GM18870 (cell line): ENCODE measurements at regions not wholly inside any gene's neighbourhood (a gene's known extent, or its start where the extent isn't known, plus 50 kb on each side); places are given as distances from the start of the nearest gene placed in this dataset.
"Not testable (repeated sequence)": the region's sequence is repeated elsewhere in the genome, so short reads cannot be mapped to it uniquely, and the experiment has no call there.

ENCODE experiments used
- ATAC-seq: cut with Tn5 transposase; IDR thresholded peaks from one replicate; pipeline ENCODE4 v1.9.1; 2021; ENCODE audit warnings: moderate library complexity; ENCODE audit not compliant: unreplicated experiment

DNA sequence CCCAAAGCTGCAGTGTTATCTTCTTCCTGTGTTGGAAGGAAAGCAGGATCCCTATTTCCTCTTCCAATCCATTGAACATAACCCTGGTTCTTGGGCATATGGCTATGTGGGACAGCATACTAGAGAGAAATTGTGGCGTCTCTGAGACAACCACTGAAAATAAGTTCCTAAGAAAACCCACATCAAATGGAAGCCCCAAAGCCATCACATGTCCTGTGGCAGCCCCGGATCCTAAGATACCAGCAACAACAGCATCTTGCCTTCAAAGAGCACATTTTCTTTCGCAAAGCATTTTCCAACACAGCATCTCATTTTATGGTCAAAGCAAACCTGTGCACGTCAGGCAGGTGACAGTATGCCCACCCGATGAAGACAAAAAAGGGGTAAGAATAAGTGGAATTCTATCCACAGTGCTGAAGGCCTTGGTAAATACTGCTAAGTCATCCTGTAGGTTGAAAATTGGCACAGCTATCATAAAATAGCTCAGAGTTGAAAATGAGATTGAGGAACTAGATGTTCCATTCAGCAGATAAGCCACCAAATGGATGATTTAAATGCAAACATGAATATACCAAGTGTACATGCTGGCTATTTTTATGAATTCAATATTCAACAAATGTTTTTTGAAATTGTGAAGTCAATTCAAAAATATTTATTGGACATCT lies 232.2 kb downstream of the DLEU7 start:
- no peak for ATAC-seq

DNA sequence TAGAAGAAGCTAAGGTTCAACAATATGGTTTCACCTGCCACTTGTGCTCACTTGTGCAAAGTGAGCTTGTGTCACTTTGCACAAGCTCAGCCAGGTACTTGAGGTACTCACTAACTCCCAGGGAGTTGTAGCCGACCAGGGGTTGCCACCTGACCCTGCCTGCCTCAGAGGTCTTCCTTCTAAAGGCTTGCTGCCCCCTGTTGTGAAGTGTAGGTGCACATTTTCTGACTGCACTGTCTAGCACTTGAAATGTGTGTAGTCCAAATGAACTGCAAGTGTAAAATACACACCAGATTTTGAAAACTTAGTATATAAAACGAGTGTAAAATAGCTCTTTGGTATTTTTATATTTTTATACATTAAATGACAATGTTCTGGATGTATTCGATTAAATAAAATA lies 230.8 kb downstream of the DLEU7 start:
- ATAC-seq, result no peak

DNA sequence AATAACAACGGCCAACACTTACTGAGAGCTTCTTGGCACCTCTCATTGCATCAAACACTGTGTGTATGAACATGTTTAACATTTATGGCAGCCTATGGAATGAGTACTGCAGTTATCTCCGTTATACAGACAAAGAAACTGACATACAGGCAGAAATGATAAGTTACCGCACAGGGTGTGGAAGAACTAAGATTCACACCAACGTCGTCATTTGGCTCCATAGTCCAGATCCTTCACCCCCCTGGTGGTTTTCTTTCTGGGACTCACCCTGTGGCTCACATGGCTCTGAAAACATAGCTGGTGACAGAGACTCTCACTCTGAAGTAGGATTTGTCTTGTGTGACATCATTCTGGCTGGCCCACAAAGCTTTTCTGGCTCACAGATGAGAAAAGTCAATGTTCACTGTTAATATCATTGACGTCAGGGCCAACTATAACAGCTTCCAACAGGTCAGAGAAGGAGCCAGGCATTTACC lies 230.1 kb downstream of the DLEU7 start:
- no peak for ATAC-seq

DNA sequence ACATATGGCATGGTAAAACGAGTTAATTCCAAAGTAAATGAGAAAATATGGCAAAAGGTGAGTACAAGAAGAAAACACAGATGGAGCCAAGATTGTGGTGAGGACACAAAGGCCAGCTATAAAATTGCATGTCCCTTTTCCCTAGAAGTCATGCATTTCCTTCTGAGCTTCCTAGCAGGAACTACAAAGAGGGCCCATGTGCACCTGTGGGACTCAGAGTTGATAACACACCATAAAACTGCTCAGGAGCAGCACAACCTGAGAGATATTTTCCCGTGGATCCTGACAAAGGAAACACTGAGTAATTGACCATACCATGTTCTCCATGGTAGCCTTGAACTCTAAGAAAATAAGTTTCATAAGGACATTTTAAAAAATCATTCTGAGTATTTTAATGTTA lies 228.3 kb downstream of the DLEU7 start:
- ATAC-seq, result no peak

DNA sequence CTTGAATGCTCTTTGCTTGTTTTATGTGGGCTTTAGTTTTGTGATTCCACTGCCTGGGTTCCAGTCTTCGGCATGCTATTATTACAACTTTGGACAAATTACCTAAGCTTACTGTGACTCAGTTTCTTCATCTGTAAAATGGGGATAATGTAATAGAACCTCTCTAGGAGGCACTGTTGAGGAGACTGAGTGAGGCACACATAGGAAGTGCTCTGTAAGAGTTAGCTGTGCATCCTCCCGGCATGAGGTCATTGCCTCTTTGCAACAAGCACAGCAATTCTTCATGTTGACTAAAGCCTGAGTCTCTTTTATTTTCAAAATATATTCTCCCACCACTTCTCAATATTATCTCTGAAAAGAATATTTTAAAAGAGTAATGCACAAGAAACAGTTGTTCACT lies 227.4 kb downstream of the DLEU7 start:
- ATAC-seq, result no peak

DNA sequence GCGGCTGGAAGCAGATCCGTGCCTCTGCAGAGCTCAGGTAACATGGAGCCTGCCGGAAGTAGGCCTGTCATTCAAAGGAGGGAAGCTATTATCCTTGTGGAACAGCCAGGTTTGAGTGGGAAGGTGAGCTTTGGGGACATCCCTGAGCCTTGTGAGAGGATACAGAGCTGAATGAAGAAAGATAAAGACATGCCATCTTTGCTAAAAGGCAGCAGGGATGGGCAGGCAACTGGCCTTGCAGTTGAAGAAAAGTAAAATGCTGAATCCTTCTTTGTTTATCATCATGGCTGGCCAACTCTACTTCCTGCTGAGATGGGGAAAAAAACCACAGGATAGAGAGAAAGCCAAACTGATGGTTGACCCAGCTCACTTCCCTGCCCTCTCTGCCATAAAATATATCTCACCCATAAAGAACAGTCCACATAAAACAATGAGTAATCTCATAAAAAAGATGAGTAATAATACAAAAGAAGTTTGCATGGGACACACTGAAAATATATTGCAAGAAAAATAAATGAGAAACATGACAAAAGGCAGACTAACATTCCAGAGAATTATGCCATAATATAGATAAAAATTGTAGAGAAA lies 226.3 kb downstream of the DLEU7 start:
- no peak for ATAC-seq

DNA sequence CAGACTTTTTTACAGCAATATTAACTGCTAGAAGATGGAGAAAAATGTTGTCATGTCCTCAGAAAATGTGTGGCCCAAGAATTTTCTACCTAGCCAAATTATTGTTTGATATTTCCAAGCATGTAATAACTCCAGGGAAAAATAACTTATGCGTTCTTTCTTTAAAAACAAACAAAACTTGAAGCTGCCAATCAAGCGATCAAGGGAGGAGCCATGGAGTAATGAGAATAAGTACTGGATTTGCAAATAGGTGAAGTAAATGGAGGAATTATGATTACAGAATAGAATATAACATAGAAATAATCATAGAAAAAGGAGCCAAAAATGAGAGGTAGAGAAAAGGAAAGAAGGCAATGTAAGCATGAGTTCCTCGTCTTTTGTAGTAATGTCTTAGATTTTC lies 225.3 kb downstream of the DLEU7 start:
- no peak for ATAC-seq

DNA sequence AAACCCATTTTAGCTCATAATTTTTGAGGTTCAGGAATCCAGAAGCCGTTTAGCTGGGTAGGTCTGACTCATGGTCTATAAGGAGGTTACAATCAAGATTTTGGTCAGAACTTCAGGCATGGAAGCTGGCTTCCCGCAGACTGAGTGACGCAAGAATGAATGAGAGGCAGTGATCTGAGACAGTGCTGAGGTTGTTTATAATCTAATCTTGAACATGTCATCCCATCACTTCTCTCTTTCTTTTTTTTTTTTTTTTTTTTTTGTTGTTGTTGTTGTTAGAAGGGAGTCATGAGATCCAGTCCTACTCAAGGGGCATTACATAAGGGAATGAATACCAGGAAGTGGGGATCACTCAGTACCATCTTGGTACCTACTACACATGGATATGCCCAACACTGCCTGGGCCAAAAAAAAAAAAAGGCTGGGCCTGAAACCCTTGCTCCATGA lies 217.4 kb downstream of the DLEU7 start:
- ATAC-seq, result no peak

DNA sequence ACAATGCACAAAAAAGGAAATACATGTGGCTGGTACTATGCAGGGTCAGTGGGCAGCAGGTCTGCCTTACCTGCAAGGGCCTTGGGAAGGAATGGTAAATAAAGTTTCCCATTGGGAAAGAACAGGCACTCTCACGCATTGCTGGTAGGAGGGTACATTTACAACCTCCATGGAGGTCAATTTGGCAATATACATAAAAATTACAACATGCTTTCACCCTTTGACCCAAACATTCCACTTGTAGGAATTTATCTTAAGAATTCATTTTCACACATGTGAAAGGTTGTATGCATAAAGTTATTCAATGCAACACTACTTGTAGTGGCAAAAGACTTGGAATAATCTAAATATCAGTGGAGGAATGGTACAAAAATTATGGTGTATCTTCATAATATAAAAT lies 216.4 kb downstream of the DLEU7 start:
- no peak for ATAC-seq

DNA sequence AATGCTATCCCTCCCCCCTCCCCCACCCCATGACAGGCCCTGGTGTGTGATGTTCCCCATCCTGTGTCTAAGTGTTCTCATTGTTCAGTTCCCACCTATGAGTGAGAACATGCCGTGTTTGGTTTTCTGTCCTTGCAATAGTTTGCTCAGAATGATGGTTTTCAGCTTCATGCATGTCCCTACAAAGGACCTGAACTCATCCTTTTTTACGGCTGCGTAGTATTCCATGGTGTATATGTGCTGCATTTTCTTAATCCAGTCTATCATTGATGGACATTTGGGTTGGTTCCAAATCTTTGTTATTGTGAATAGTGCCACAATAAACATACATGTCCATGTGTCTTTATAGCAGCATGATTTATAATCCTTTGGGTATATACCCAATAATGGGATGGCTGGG lies 215.0 kb downstream of the DLEU7 start:
- ATAC-seq, result not testable (repeated sequence)

DNA sequence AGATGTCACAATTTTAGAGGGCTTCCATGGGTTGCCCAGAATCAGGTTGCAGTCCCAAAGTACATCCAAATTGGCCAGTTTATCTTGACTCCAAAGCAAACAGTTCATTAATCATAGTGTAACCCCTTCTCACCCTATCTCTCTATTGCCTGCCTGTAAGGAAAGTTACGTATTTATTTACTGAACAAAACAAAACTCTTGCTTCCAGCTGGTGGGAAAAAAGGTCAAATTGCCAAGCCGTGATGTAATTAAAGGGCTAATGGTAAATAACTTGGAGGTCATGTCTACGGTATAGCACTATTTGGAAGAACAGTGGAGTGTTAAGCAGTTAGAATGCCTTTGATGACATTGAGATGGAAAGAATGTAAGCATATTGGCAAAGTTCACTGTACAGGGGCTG lies 214.0 kb downstream of the DLEU7 start:
- no peak for ATAC-seq

DNA sequence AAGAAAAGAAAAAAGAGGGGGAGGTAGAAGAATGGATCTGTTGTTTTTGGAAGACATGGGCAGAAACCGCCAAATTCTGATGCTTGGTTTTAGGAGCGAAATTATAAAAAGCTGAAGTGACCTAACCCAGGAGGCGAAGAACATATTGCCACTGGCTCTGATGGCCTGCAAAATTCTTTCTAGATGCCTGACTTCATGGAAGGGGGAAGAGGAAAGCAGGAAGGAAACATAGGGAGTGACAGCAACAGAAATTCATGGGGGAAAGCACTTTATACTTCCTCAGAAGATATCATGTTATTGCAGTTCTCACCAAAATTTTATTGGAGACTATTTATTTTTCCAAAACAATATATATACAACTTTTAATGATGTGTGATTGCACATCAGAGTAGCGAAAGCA lies 213.5 kb downstream of the DLEU7 start:
- no peak for ATAC-seq

DNA sequence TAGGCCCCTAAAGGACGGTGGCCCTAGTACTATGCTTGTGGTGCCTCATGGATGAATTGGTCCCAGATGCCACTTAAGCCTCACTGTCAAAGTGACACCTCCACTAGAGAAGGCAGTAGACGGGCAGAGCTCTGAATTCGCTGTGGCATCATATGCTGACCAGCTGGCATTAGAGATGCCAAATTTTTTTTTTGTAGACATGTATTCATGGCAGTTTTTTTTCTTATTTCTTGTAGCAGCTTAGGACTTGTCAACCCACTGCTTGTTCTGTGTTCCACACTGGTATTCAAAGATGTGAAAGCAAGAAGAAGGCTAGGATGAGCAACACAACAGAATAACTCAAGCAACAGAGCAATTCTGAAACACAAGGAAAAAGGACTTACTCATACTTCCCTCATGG lies 212.5 kb downstream of the DLEU7 start:
- ATAC-seq, result no peak

DNA sequence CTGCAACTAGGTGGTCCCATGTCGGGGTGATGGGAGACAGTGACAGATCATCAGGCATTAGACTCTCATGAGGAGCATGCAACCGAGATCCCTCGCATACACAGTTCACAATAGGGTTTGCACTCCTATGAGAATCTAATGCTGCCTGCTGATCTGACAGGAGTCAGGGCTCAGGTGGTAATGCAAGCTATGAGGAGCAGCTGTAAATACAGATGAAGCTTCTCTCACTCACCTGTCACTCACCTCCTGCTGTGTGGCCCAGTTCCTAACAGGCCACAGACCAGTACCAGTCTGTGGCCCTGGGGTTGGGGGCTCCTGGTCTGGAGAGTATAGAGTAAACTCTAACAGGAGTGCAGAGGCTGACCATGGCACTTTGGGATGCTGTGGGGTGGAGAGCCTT lies 209.2 kb downstream of the DLEU7 start:
- no peak for ATAC-seq

DNA sequence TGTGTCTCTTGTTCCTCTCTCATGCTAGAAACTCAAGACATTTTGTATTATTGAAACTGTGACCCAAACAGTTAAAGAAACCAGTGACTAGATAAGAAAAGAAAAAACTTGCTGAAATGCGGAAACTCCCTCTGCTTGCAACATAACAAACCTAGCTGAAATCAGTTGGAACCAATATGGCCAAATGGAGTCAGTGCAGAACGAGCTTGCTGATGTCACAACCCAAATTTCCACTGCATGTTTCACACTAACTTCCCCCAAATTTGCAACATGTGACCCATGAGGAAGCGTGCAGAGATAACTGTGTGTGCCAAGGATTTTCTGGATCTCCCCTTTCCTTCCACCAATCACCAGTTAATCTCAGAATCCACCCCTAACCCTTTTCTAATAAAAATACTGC lies 208.0 kb downstream of the DLEU7 start:
- peak; percentile 66 for ATAC-seq

DNA sequence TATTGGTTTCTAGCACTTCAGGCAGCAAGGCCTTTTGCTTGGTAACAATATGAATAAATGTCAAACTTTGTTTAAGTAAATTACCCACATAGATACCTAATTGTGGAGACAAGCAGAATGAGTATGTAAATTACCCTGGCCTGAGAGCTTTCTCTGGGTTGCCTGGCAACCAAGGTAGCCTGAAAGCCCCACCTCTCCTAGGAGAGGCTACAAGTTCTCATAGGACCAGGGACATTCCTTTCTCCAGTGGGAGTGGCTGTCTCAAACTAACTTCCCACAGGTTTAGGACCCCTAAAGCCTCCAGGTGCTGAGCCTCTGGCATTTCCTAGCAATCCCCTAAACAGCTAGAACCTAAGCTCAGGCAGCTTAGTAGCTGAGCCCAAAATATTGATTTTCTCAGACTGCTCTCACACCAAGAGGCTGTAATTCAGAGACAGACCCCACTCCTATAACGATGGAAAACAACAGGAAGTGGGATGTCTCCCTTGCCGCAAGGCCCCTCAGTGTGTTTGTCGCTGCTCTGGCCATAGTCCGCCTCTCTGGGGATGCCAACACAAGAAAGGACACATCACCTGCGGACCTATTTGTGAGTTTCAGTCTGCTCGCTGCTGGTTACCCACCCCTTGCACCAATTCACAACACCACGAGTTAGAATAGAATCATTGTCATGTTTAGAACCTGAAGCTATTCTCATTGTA lies 207.3 kb downstream of the DLEU7 start:
- ATAC-seq, result peak; percentile 54

DNA sequence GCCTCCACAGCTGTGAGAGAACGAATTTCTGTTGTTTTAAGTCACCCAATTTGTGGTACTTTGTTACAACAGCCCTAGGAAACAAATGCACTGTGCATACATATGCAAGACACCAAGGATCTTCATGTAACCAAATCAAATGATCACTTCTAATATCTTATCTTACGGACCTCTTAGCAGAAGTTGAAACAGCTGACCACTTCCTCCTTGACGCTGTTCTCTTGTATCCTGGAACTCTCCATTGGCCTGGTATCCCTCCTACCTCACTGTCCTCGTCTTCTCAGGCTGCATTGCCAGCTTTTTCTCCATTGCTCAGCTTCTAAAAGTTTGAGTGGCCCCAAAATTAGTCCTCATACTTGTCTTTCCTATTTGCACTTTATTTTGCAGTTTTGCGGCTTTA lies 200.4 kb downstream of the DLEU7 start:
- ATAC-seq, result no peak

DNA sequence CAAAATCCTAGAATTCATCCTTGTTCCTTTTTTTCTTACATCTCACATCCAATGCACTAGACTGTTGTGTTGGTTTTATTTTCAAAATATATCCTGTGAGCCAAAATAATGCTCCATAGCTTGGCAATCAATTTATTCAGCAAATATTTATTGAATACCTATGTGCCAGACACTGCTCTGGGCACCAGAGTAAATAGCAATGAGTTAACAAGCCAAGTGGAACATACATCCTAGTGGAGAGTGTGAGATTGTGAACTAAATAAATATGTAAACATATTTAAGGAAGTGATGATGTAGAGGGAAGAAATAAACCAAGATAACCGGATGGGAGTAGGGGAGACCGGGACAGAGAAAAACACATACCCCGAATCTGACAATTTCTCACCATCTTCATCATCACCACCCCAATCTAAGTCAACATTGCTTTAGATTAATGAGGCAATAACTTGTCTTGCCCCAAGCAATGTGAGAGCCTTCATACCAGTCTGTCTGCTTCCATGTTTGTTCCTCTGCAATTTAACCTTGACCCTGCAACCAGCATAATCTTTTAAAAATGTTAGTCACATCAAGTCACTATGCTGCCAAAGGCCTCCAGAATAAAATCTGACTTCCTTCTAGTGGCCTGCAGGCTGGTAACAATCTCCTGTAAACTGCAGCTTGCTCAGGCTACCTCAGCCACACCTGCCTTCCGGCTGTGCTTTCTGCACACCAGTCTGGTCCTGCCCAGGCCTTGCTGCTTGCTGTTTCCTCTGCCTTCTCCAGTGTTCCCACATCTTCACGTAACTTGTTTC lies 199.2 kb downstream of the DLEU7 start:
- no peak for ATAC-seq

DNA sequence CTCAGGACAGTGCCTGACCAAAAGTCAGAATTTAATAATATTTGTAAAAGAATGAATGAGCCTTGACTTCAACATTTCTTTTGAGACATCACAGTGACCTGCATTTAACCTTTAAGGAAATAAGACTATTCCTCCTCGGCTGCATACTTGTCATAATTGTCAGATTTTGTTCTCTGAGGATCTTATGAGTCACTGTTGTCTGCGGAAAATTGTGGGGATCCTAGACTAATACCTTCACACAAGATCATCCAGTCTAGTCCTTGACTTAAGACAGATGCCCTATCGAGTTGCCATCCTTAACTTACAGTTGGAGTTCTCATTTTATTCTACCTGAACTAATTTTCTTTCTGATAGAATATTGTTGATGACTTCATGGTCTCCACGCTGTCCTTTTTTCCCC lies 198.4 kb downstream of the DLEU7 start:
- no peak for ATAC-seq

DNA sequence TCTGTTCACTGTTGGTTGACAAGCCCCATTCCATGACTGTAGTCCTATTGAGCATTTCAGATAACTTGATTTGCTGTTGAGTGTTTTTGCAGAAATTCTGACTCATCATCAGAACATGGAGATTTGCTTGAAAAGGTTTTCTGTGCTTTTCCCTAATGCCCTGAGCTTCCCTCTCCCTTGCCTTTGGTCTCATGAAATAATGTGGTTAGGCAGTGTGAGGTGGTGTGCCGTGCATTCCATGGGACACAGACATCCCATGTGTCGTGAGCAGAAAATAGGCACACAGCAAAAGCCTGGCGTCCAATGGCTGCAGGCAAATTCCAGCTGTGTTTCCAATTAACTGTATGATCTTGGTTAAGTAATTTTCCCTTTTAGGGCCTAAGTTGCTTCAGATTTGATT lies 197.4 kb downstream of the DLEU7 start:
- ATAC-seq, result no peak

DNA sequence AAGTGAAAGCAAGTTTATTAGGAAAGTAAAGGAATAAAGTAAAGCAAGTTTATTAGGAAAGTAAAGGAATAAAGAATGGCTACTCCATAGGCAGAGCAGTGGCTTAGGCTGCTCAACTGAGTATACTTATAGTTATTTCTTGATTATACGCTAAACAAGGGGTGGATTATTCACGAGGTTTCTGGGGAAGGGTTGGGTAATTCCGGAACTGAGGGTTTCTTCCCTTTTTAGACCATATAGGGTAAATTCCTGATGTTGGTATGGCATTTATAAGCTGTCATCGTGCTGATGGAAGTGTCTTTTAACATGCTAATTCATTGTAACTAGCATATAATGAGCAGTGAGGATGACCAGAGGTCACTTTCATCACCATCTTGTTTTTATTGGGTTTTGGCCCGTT lies 194.3 kb downstream of the DLEU7 start:
- no peak for ATAC-seq
